Endothelial cell of umbilical vein (primary cell): ENCODE measurements at regions not wholly inside any gene's neighbourhood (a gene's known extent, or its start where the extent isn't known, plus 50 kb on each side); places are given as distances from the start of the nearest gene placed in this dataset.

Source experiments
- CTCF ChIP-seq, 2 donors: IDR thresholded peaks; 1 replicate in 1 of 2; 2 replicates in 1 of 2; pipeline ENCODE4 v1.5.1; 2011; ENCODE audit warnings: low read length in 2 of 2, mild to moderate bottlenecking in 2 of 2, moderate library complexity in 2 of 2, control low read depth in 1 of 2, inconsistent platforms in 1 of 2, low read depth in 1 of 2; ENCODE audit not compliant: insufficient read depth in 1 of 2; ENCODE audit errors: extremely low read depth in 1 of 2
- EZH2 ChIP-seq: IDR thresholded peaks from 2 replicates; pipeline ENCODE4 v1.6.1; 2012; ENCODE audit warnings: borderline replicate concordance, low read depth, mild to moderate bottlenecking, moderate library complexity, low read length, inconsistent platforms; ENCODE audit not compliant: severe bottlenecking
- GATA2 ChIP-seq: IDR thresholded peaks from 2 replicates; pipeline ENCODE4 v1.7.0; 2011; ENCODE audit warnings: low read depth, mild to moderate bottlenecking, moderate library complexity, mixed read lengths, low read length; ENCODE audit not compliant: insufficient read length, insufficient read depth
- JUN ChIP-seq: IDR thresholded peaks from 2 replicates; pipeline ENCODE4 v1.6.1; 2011; ENCODE audit warnings: borderline replicate concordance, low read depth; ENCODE audit not compliant: insufficient read length, insufficient read depth
- MYC ChIP-seq: IDR thresholded peaks from one replicate; pipeline ENCODE4 v1.6.1; 2011; ENCODE audit warnings: mild to moderate bottlenecking, low read depth, low read length
- POLR2A ChIP-seq: IDR thresholded peaks from 2 replicates; pipeline ENCODE4 v1.6.1; 2012; ENCODE audit warnings: low read depth, mild to moderate bottlenecking, control low read depth, low read length
- POLR2AphosphoS5 ChIP-seq: IDR thresholded peaks from 2 replicates; pipeline ENCODE4 v1.6.1; 2012; ENCODE audit warnings: low read depth, mild to moderate bottlenecking, control low read depth, low read length, moderate library complexity; ENCODE audit not compliant: insufficient read depth

GRCh38 chr5:171619744-171620143, 165.9 kb upstream of the SMIM23 start:
- TF ChIP-seq CTCF (IDR thresholded peaks at IDR 0.05; ENCODE audit: extremely low read depth in 1 of 2, insufficient read depth in 1 of 2, low read depth in 1 of 2, low read length in 2 of 2) (no peak), POLR2A (no peak), GATA2 (no peak), MYC (no peak), EZH2 (no peak), JUN (no peak), POLR2AphosphoS5 (no peak)
